HepG2 (cell line): ENCODE measurements at regions not wholly inside any gene's neighbourhood (a gene's known extent, or its start where the extent isn't known, plus 50 kb on each side); places are given as distances from the start of the nearest gene placed in this dataset.

ENCODE experiments used
- ATAC-seq: fragments of 200-7000 bp; cut with Tn5 transposase; 3 replicates; pipeline ENCODE4 v1.9.1; 2020; ENCODE audit warnings: mild to moderate bottlenecking, moderate library complexity
- BruUV-seq: library from RNA; stranded (reverse); fragments of 400-500 nt; replicated peaks from 2 replicates; lab custom pipeline; 2021; lab: Mats Ljungman, UMichigan
- CTCF ChIA-PET: fragments of 300-600 bp; formaldehyde crosslinking; extraction: SDS; loops from one replicate; lab custom pipeline; 2021; ENCODE audit warnings: low total read pairs, inconsistent platforms, low intra/inter-chr PET ratio; lab: Yijun Ruan, JAX
- POLR2A ChIA-PET: fragments of 350-600 bp; sonication (Branson Sonifier 250); formaldehyde crosslinking; loops from one replicate; lab custom pipeline; 2020; ENCODE audit warnings: antibody characterized with exemption, inconsistent platforms; lab: Yijun Ruan, JAX
- DNase-seq: peaks from one replicate; pipeline ENCODE4 v3.0.0-alpha.2; 2015; ENCODE audit warnings: low spot score
- FAIRE-seq: peaks from 3 replicates; lab custom pipeline; 2011; peaks lifted over from hg19 to GRCh38; lab: Jason Lieb, UNC
- H2AFZ ChIP-seq: one replicate; pipeline ENCODE4 v1.6.1; 2011; ENCODE audit warnings: low read length, inconsistent platforms
- H3K27ac ChIP-seq: fragments of 300-600 bp; 3 replicates; pipeline ENCODE4 v1.8.0; 2011; ENCODE audit warnings: mixed run types, mild to moderate bottlenecking, mixed read lengths, low read length, inconsistent platforms; ENCODE audit not compliant: insufficient read depth; ENCODE audit errors: extremely low read length
- H3K27me3 ChIP-seq, 2 experiments: fragments of 200-600 bp in 1 of 2; 2 replicates in 1 of 2; 3 replicates in 1 of 2; pipeline versions ENCODE4 v1.6.0 to v1.8.0; 2011; ENCODE audit warnings: low read length in 2 of 2, mild to moderate bottlenecking in 2 of 2, moderate library complexity in 2 of 2, inconsistent platforms in 1 of 2; ENCODE audit not compliant: insufficient read depth in 2 of 2, control insufficient read depth in 1 of 2
- H3K36me3 ChIP-seq, 2 experiments: fragments of 200-600 bp in 1 of 2; replicated peaks in 1 of 2; 2 replicates in 1 of 2; 3 replicates in 1 of 2; pipeline versions ENCODE4 v1.5.1 to v1.8.0; 2011; ENCODE audit warnings: low read length in 2 of 2, inconsistent platforms in 1 of 2; ENCODE audit not compliant: insufficient read depth in 2 of 2, control insufficient read depth in 1 of 2
- H3K4me1 ChIP-seq: 2 replicates; pipeline ENCODE4 v1.5.1; 2012; ENCODE audit warnings: low read length, inconsistent platforms; ENCODE audit not compliant: insufficient read depth
- H3K4me2 ChIP-seq: 2 replicates; pipeline ENCODE4 v1.6.0; 2011; ENCODE audit warnings: low read depth, low read length, inconsistent platforms
- H3K4me3 ChIP-seq, 3 experiments: fragments of 200-600 bp in 1 of 3; sonication (generic), shearing (Covaris generic) in 1 of 3; replicated peaks in 1 of 3; 2 replicates each; pipeline ENCODE4 v1.5.1; 2011 to 2016; ENCODE audit warnings: low read length in 3 of 3, inconsistent platforms in 2 of 3, low read depth in 2 of 3, mild to moderate bottlenecking in 2 of 3, control low read depth in 1 of 3, mixed read lengths in 1 of 3; ENCODE audit not compliant: insufficient read depth in 1 of 3
- H3K79me2 ChIP-seq: one replicate; pipeline ENCODE4 v1.6.1; 2011; ENCODE audit warnings: low read length, inconsistent platforms; ENCODE audit not compliant: insufficient read depth
- H3K9ac ChIP-seq: 2 replicates; pipeline ENCODE4 v1.6.0; 2011; ENCODE audit warnings: mild to moderate bottlenecking, low read depth, low read length, inconsistent platforms; ENCODE audit not compliant: insufficient read depth
- H3K9me3 ChIP-seq: 2 replicates; pipeline ENCODE4 v1.5.1; 2012; ENCODE audit warnings: mild to moderate bottlenecking, low read length
- H4K20me1 ChIP-seq: 2 replicates; pipeline ENCODE4 v1.6.0; 2011; ENCODE audit warnings: inconsistent platforms, mild to moderate bottlenecking, low read length, moderate library complexity; ENCODE audit not compliant: insufficient read depth
- KDM2A ChIP-seq: sonication (generic); formaldehyde crosslinking; IDR thresholded peaks from 2 replicates; pipeline ENCODE4 v1.4.0; 2020; ENCODE audit warnings: low read depth, missing genetic modification reagents, borderline replicate concordance
- TBL1XR1 ChIP-seq: fragments of 150-350 bp; IDR thresholded peaks from 2 replicates; pipeline ENCODE4 v1.6.1; 2014; ENCODE audit warnings: borderline replicate concordance, low read length; ENCODE audit not compliant: partially characterized antibody
- ZBTB40 ChIP-seq, 2 experiments: fragments of 450-650 bp in 1 of 2; sonication (generic) in 1 of 2; formaldehyde crosslinking in 1 of 2; IDR thresholded peaks; 2 replicates each; pipeline versions ENCODE4 v1.6.1 to v1.8.0; 2016 to 2022; ENCODE audit warnings: antibody characterized with exemption in 1 of 2, mild to moderate bottlenecking in 1 of 2, missing genetic modification reagents in 1 of 2
- WGBS: methylation state at CpG from one replicate; pipeline ENCODE4 v1.1.6; 2017; ENCODE audit warnings: low lambda C conversion rate; 5-methylcytosine and 5-hydroxymethylcytosine counted together
- in situ Hi-C: cut with HindIII; loops from 2 replicates; pipeline ENCODE4 v1.10.0; 2017; ENCODE audit warnings: low pct_unique_long_range_greater_than_20kb; ENCODE audit not compliant: extremely low pct_ligation_motif_present
- intact Hi-C: fragments of 100-400 bp; cut with micrococcal nuclease; formaldehyde crosslinking; loops from one replicate; pipeline ENCODE4 v1.10.0; 2022; ENCODE audit not compliant: unreplicated experiment

- no peak for TF ChIP-seq KDM2A
Measured at GRCh38 chr18:67600181-67601180, 84.0 kb upstream of the DSEL start (continued).

GRCh38 chr18:67599277-67599676 is 82.8 kb upstream of the DSEL start:
- FAIRE-seq: no peak
- no peak overlapping the region for H3K27ac ChIP-seq
- no peak for TF ChIP-seq ZBTB40 (IDR thresholded peaks at IDR 0.05)
- no peak for TF ChIP-seq ZBTB40 (CRISPR knock-in tag; IDR thresholded peaks at IDR 0.05)
- no peak for TF ChIP-seq TBL1XR1
- no peak for ATAC-seq
- no TSS peak for BruUV-seq
- DNase-seq: no peak
- no peaks in the 10 kb centered on the region for H3K27me3 ChIP-seq
- H3K4me3 ChIP-seq: no peak overlapping the region
- no peaks in the 10 kb centered on the region for H3K4me1 ChIP-seq
- no peaks in the 10 kb centered on the region for H3K9me3 ChIP-seq
- H3K9ac ChIP-seq: no peak overlapping the region
- no peaks in the 10 kb centered on the region for H4K20me1 ChIP-seq
- in situ Hi-C loops: no loop called here
- 23% methylated on average over 2 of the region's 2 CpGs for WGBS
- intact Hi-C loops: no loop called here
- ChIA-PET POLR2A (no interaction called here), CTCF (no interaction called here)
- H2AFZ ChIP-seq: no peak overlapping the region
- H3K79me2 ChIP-seq: no peaks in the 10 kb centered on the region
- no peak overlapping the region for H3K4me2 ChIP-seq
- H3K36me3 ChIP-seq: no peaks in the 10 kb centered on the region
